K562 (cell line): ENCODE measurements at regions not wholly inside any gene's neighbourhood (a gene's known extent, or its start where the extent isn't known, plus 50 kb on each side); places are given as distances from the start of the nearest gene placed in this dataset. TPM values are rescaled to one million over a fixed set of nuclear protein-coding genes. Genes with fewer than 3 reads are reported as not detected.
A peak's percentile ranks its signal among the peaks of the same experiment; 100 is the strongest.

Experiments
- ATAC-seq: fragments of 200-7000 bp; cut with Tn5 transposase; 3 replicates; pipeline ENCODE4 v1.9.1; 2020; ENCODE audit warnings: moderate library complexity
- BruUV-seq: library from RNA; stranded (reverse); fragments of 400-500 nt; replicated peaks from 2 replicates; lab custom pipeline; 2021; lab: Mats Ljungman, UMichigan
- CTCF ChIA-PET: fragments of 300-600 bp; formaldehyde crosslinking; extraction: SDS; loops from one replicate; lab custom pipeline; 2021; ENCODE audit warnings: low intra/inter-chr PET ratio; lab: Yijun Ruan, JAX
- POLR2A ChIA-PET: fragments of 300-600, 350-650 bp; sonication (Branson Sonifier 250); formaldehyde crosslinking; extraction: SDS; loops from one replicate; lab custom pipeline; 2021; ENCODE audit warnings: antibody characterized with exemption, inconsistent platforms; lab: Yijun Ruan, JAX
- DNase-seq, 4 experiments: peaks; one replicate each; pipeline versions ENCODE4 v3.0.0 to v3.0.0-alpha.2; 2011 to 2018; ENCODE audit warnings: low spot score in 3 of 4, mixed read lengths in 3 of 4; ENCODE audit errors: extremely low read depth in 1 of 4
- FAIRE-seq: peaks from 2 replicates; lab custom pipeline; 2011; peaks lifted over from hg19 to GRCh38; lab: Jason Lieb, UNC
- H2AFZ ChIP-seq: 2 replicates; pipeline ENCODE4 v1.6.0; 2011; ENCODE audit warnings: low read depth, low read length, control low read depth, inconsistent platforms
- H3K27ac ChIP-seq: fragments of 200-600 bp; 3 replicates; pipeline ENCODE4 v1.8.0; 2011; ENCODE audit warnings: low read depth, mild to moderate bottlenecking, control low read depth, inconsistent platforms, low read length, moderate library complexity, mixed read lengths; ENCODE audit errors: extremely low read depth
- H3K27me3 ChIP-seq, 2 experiments: fragments of 300-600 bp in 1 of 2; 2 replicates in 1 of 2; 3 replicates in 1 of 2; pipeline versions ENCODE4 v1.6.0 to v1.8.0; 2011; ENCODE audit warnings: inconsistent platforms in 2 of 2, low read length in 2 of 2, mild to moderate bottlenecking in 1 of 2, mixed read lengths in 1 of 2, moderate library complexity in 1 of 2; ENCODE audit not compliant: control insufficient read depth in 2 of 2, insufficient read depth in 2 of 2
- H3K36me3 ChIP-seq: fragments of 300-600 bp; 3 replicates; pipeline ENCODE4 v1.8.0; 2011; ENCODE audit warnings: mild to moderate bottlenecking, low read length, inconsistent platforms; ENCODE audit not compliant: control insufficient read depth, insufficient read depth
- H3K4me1 ChIP-seq, 2 experiments: fragments of 200-600 bp in 1 of 2; replicated peaks in 1 of 2; 2 replicates in 1 of 2; 3 replicates in 1 of 2; pipeline versions ENCODE4 v1.5.1 to v1.8.0; 2011; ENCODE audit warnings: inconsistent platforms in 2 of 2, low read length in 2 of 2, mild to moderate bottlenecking in 1 of 2, mixed read lengths in 1 of 2, moderate library complexity in 1 of 2; ENCODE audit not compliant: control insufficient read depth in 2 of 2, insufficient read depth in 2 of 2
- H3K4me2 ChIP-seq: 2 replicates; pipeline ENCODE4 v1.6.1; 2011; ENCODE audit warnings: low read length, control low read depth, inconsistent platforms, mixed read lengths; ENCODE audit not compliant: insufficient read depth
- H3K4me3 ChIP-seq: fragments of 200-600 bp; sonication (generic), shearing (Covaris generic); 2 replicates; pipeline ENCODE4 v1.5.1; 2016; ENCODE audit warnings: control low read depth, inconsistent platforms
- H3K79me2 ChIP-seq: fragments of 200-600 bp; 3 replicates; pipeline ENCODE4 v1.8.0; 2011; ENCODE audit warnings: low read length, inconsistent platforms; ENCODE audit not compliant: control insufficient read depth, insufficient read depth
- H3K9ac ChIP-seq, 2 experiments: 2 replicates each; pipeline versions ENCODE4 v1.6.0 to v1.6.1; 2011; ENCODE audit warnings: low read depth in 2 of 2, low read length in 2 of 2, control low read depth in 1 of 2, inconsistent platforms in 1 of 2, mild to moderate bottlenecking in 1 of 2, mixed read lengths in 1 of 2; ENCODE audit not compliant: insufficient read depth in 1 of 2
- H3K9me1 ChIP-seq: one replicate; pipeline ENCODE4 v1.6.0; 2011; ENCODE audit warnings: inconsistent platforms, mild to moderate bottlenecking, low read length, moderate library complexity; ENCODE audit not compliant: control insufficient read depth, insufficient read depth
- H3K9me3 ChIP-seq: replicated peaks from 2 replicates; pipeline ENCODE4 v1.5.1; 2011; ENCODE audit warnings: low read depth, low read length, inconsistent platforms; ENCODE audit not compliant: control insufficient read depth, insufficient read depth
- H4K20me1 ChIP-seq: replicated peaks from 2 replicates; pipeline ENCODE4 v1.6.1; 2011; ENCODE audit warnings: low read length, inconsistent platforms, mixed read lengths; ENCODE audit not compliant: control insufficient read depth, insufficient read depth
- C11orf30 ChIP-seq: fragments of 450-650 bp; IDR thresholded peaks from 2 replicates; pipeline ENCODE4 v1.6.1; 2016; ENCODE audit warnings: low read depth, mild to moderate bottlenecking
- CBFA2T3 ChIP-seq: fragments of 450-650 bp; IDR thresholded peaks from 2 replicates; pipeline ENCODE4 v1.6.1; 2017
- GABPB1 ChIP-seq: sonication (generic); formaldehyde crosslinking; IDR thresholded peaks from 2 replicates; pipeline ENCODE4 v1.8.0; 2022; ENCODE audit warnings: mild to moderate bottlenecking, missing genetic modification reagents
- KAT8 ChIP-seq: fragments of 450-650 bp; IDR thresholded peaks from 2 replicates; pipeline ENCODE4 v1.6.1; 2016; ENCODE audit warnings: low read depth, mild to moderate bottlenecking
- NRF1 ChIP-seq, 2 experiments: fragments of 450-650 bp; IDR thresholded peaks in 1 of 2; conservative IDR thresholded peaks in 1 of 2; 2 replicates each; pipeline ENCODE4 v1.6.1; 2014; ENCODE audit warnings: mild to moderate bottlenecking in 2 of 2
- SRSF1 ChIP-seq: fragments of 200-400 bp; formaldehyde crosslinking; IDR thresholded peaks from 2 replicates; pipeline ENCODE4 v1.6.1; 2017; ENCODE audit warnings: mild to moderate bottlenecking, low read depth, low read length, moderate library complexity
- ZNF133 ChIP-seq: fragments of 250-450 bp; sonication (Bioruptor Pico); IDR thresholded peaks from 2 replicates; pipeline ENCODE4 v1.4.0; 2020; ENCODE audit warnings: mild to moderate bottlenecking
- WGBS: fragments of 100-300 bp; shearing (Covaris generic); methylation state at CpG from one replicate; pipeline ENCODE4 v1.1.6; 2016; ENCODE audit warnings: low coverage, mixed read lengths; ENCODE audit not compliant: insufficient coverage; ENCODE audit errors: missing lambda C conversion rate; 5-methylcytosine and 5-hydroxymethylcytosine counted together
- in situ Hi-C: fragments of 300-500 bp; cut with MboI; formaldehyde crosslinking; loops from 4 replicates; pipeline ENCODE4 v1.15.0; 2018; ENCODE audit warnings: inconsistent platforms, mixed read lengths
- intact Hi-C: fragments of 100-400 bp; cut with micrococcal nuclease; formaldehyde crosslinking; loops from 2 replicates; pipeline ENCODE4 v1.14.2; 2022
- small RNA-seq: library from RNA; depleted of rRNA; stranded (forward); fragments of <200 nt; gene quantifications from one replicate; pipeline ENCODE3, GENCODE V24; 2014

DNA sequence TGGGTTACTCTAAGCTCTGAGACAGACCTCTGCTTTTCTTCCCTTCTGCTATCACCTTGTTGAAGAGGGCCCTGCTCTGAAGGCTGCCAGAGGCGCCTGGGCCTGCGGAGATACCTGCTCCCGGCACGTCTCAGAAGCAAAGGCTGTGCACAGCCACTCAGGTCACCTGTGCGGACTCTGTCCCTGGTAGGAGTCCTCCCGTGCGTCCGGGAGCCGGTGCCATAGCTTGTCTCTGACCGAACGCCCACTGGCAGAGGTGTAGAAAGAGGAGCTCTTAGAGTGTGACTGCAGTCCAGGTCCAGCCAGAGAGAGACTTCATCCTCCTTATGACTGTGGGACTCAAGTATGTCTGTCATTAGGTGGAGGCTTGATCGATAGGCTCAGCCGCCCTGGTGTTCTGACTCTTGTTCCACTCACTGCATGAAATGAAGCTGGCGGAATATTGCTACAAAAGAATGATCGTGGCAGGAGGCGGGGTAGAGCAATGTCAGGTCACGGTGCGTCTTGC, 51.0 kb upstream of the UNC93A start:
- peaks cover 26 to 59% of the 10 kb centered on the region in 2 experiments; a peak in 4 of 5 replicates for H3K27me3 ChIP-seq
- H3K79me2 ChIP-seq = no peaks in the 10 kb centered on the region
- FAIRE-seq = peak; percentile 62
- H3K9me1 ChIP-seq = no peaks in the 10 kb centered on the region
- no peak overlapping the region for H3K9ac ChIP-seq
- POLR2A ChIA-PET = interaction anchor here (0.6 kb wide), 1 partner anchor 119 kb away, joined by 3 read pairs; no protein-coding TSS in a partner anchor
- peaks cover 6% of the 10 kb centered on the region for H4K20me1 ChIP-seq
- H3K4me1 ChIP-seq = peaks cover 8 to 12% of the 10 kb centered on the region in 2 experiments; a peak in 4 of 5 replicates
- H3K27ac ChIP-seq = no peak overlapping the region
- 9% methylated on average over 17 of the region's 18 CpGs for WGBS
- no peak for TF ChIP-seq GABPB1 (CRISPR knock-in tag)
- no peak for TF ChIP-seq C11orf30
- TF ChIP-seq SRSF1 = no peak
- TF ChIP-seq ZNF133 = no peak
- TF ChIP-seq CBFA2T3 = no peak
- TF ChIP-seq NRF1 (conservative IDR thresholded peaks at IDR 0.05 in 1 of 2, IDR thresholded peaks at IDR 0.05 in 1 of 2) = no peak
- no peak for TF ChIP-seq KAT8
- TF ChIP-seq, all 486 proteins: peak for 0
- H2AFZ ChIP-seq = no peak overlapping the region
- intact Hi-C loops = no loop called here
- no TSS peak for BruUV-seq
- H3K9me3 ChIP-seq = no peaks in the 10 kb centered on the region
- no peak for DNase-seq
- CTCF ChIA-PET = no interaction called here
- no peak overlapping the region for H3K4me3 ChIP-seq
- in situ Hi-C loops = no loop called here
- H3K4me2 ChIP-seq = no peak overlapping the region
- no peaks in the 10 kb centered on the region for H3K36me3 ChIP-seq
- ATAC-seq = no peak

Small RNA genes lying in the stretch of these regions (small RNA-seq; reads per million reads assigned to genes)
- not detected for gene AL353747.1
